ENCODE measurements at regions not wholly inside any gene's neighbourhood (a gene's known extent, or its start where the extent isn't known, plus 50 kb on each side); places are given as distances from the start of the nearest gene placed in this dataset.
"Not testable (repeated sequence)": the region's sequence is repeated elsewhere in the genome, so short reads cannot be mapped to it uniquely, and the experiment has no call there.

GRCh38 chr17:6928193-6928592, 67.7 kb upstream of the ALOX12 start:
- TF ChIP-seq, protein P1, sequence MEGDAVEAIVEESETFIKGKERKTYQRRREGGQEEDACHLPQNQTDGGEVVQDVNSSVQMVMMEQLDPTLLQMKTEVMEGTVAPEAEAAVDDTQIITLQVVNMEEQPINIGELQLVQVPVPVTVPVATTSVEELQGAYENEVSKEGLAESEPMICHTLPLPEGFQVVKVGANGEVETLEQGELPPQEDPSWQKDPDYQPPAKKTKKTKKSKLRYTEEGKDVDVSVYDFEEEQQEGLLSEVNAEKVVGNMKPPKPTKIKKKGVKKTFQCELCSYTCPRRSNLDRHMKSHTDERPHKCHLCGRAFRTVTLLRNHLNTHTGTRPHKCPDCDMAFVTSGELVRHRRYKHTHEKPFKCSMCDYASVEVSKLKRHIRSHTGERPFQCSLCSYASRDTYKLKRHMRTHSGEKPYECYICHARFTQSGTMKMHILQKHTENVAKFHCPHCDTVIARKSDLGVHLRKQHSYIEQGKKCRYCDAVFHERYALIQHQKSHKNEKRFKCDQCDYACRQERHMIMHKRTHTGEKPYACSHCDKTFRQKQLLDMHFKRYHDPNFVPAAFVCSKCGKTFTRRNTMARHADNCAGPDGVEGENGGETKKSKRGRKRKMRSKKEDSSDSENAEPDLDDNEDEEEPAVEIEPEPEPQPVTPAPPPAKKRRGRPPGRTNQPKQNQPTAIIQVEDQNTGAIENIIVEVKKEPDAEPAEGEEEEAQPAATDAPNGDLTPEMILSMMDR (conservative IDR thresholded peaks at IDR 0.05), result no peak
- peaks cover 61% of the 10 kb centered on the region for H3K27me3 Mint-ChIP-seq (ENCODE audit: low read depth)
- H3K36me3 Mint-ChIP-seq (ENCODE audit: low read depth), result no peaks in the 10 kb centered on the region
- no peaks in the 10 kb centered on the region for H3K4me1 Mint-ChIP-seq
- DNase-seq (ENCODE audit: low read depth, low spot score), result no peak
- no peak overlapping the region for H3K4me3 Mint-ChIP-seq
- no peak overlapping the region for H3K27ac Mint-ChIP-seq (ENCODE audit: unreplicated experiment)
- H3K9me3 Mint-ChIP-seq, result peaks cover 3% of the 10 kb centered on the region

DNA sequence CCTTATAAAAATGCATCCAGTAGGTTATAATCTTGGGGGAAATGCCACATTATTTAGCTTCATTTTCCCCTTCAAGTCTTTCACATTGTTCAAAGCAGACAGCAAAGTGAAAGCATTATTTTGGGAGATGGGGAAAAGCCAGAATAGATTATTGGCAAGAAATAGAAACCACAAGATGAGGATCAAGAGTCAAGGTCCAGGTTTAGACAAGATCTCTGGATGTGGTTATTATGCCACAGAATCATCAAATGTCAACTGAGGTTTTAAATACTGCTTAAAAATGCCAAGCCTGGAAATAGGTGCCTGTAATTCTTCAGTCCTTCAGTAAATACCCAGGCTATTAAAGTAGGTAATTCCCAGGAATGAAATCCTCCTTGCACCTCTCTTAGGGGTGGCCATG, 65.1 kb upstream of the ALOX12 start:
- Mint-ChIP-seq H3K4me1 (no peaks in the 10 kb centered on the region), H3K9me3 (peaks cover 8% of the 10 kb centered on the region), H3K36me3 (ENCODE audit: low read depth) (peaks cover 5% of the 10 kb centered on the region), H3K27me3 (ENCODE audit: low read depth) (peaks cover 52% of the 10 kb centered on the region), H3K4me3 (no peak overlapping the region), H3K27ac (ENCODE audit: unreplicated experiment) (no peak overlapping the region)
- TF ChIP-seq, protein P1 (conservative IDR thresholded peaks at IDR 0.05), result no peak
- no peak for DNase-seq (ENCODE audit: low read depth, low spot score)

DNA sequence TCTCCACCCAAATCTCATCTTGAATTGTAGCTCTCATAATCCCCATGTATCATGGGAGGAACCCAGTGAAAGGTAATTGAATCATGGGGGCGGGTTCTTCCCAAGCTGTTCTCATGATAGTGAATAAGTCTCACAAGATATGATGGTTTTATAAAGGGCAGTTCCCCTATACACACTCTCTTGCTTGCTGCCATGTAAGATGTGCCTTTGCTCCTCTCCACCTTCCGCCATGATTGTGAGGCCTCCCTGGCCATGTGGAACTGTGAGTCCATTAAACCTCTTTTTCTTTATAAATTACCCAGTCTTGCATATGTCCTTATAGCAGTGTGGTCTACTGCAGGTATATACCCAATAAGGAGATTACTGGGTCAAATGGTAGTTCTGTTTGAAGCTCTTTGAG, 61.3 kb upstream of the ALOX12 start:
- H3K4me1 Mint-ChIP-seq; H3K36me3 Mint-ChIP-seq (ENCODE audit: low read depth); H3K27ac Mint-ChIP-seq (ENCODE audit: unreplicated experiment); DNase-seq (ENCODE audit: low read depth, low spot score); H3K4me3 Mint-ChIP-seq; H3K9me3 Mint-ChIP-seq: not testable (repeated sequence)
- H3K27me3 Mint-ChIP-seq (ENCODE audit: low read depth), result peaks cover 18% of the 10 kb centered on the region

DNA sequence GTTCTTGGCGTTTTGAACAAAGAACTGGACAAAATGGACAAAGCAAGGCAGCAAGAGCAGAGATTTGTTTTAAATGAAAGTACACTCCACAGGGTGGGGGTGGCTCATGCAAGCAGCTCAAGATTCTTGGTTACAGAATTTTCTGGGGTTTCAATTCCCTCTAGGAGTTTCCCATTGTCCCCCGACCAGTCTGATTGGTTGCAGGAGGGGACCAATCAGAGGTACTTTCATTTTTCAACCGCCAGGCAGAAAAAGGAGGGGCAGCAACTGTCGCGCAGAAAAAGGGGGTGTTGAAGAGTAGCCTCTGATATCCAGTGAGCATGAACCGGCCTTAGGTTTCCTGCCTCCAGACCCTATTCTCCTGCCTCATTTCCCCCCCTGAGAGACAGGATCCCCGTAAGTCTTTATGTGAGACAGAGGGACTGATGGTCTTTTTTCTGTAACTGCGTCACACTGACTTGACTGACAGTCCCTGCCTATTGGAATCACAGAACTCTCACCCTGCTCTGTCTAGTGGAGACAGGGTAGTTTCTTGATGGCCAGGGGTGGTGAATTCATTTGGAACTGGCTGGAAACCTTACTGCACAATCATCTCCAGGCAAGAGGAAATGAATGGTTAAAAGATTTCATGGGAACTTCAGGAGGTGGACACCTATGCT, 59.4 kb upstream of the ALOX12 start:
- no peak for DNase-seq (ENCODE audit: low read depth, low spot score)
- H3K36me3 Mint-ChIP-seq (ENCODE audit: low read depth), result peaks cover 5% of the 10 kb centered on the region
- H3K4me1 Mint-ChIP-seq, result no peaks in the 10 kb centered on the region
- peaks cover 8% of the 10 kb centered on the region for H3K9me3 Mint-ChIP-seq
- no peak overlapping the region for H3K27ac Mint-ChIP-seq (ENCODE audit: unreplicated experiment)
- TF ChIP-seq, protein P1 (conservative IDR thresholded peaks at IDR 0.05), result no peak
- H3K27me3 Mint-ChIP-seq (ENCODE audit: low read depth), result peaks cover 2% of the 10 kb centered on the region
- no peak overlapping the region for H3K4me3 Mint-ChIP-seq

GRCh38 chr17:6938637-6939036, 57.2 kb upstream of the ALOX12 start:
- H3K27ac Mint-ChIP-seq (ENCODE audit: unreplicated experiment), result no peak overlapping the region
- no peak for DNase-seq (ENCODE audit: low read depth, low spot score)
- TF ChIP-seq, protein P1 (conservative IDR thresholded peaks at IDR 0.05), result no peak
- no peak overlapping the region for H3K4me3 Mint-ChIP-seq
- peaks cover 8% of the 10 kb centered on the region for H3K9me3 Mint-ChIP-seq
- H3K4me1 Mint-ChIP-seq, result no peaks in the 10 kb centered on the region
- peaks cover 5% of the 10 kb centered on the region for H3K36me3 Mint-ChIP-seq (ENCODE audit: low read depth)
- no peaks in the 10 kb centered on the region for H3K27me3 Mint-ChIP-seq (ENCODE audit: low read depth)

GRCh38 chr17:6940186-6940649, 55.6 kb upstream of the ALOX12 start:
- no peak overlapping the region for H3K27ac Mint-ChIP-seq (ENCODE audit: unreplicated experiment)
- no peaks in the 10 kb centered on the region for H3K4me1 Mint-ChIP-seq
- H3K27me3 Mint-ChIP-seq (ENCODE audit: low read depth), result no peaks in the 10 kb centered on the region
- no peak for DNase-seq (ENCODE audit: low read depth, low spot score)
- no peaks in the 10 kb centered on the region for H3K9me3 Mint-ChIP-seq
- TF ChIP-seq, protein P1 (conservative IDR thresholded peaks at IDR 0.05), result no peak
- H3K36me3 Mint-ChIP-seq (ENCODE audit: low read depth), result no peaks in the 10 kb centered on the region
- no peak overlapping the region for H3K4me3 Mint-ChIP-seq

Data from neural crest cell (in vitro differentiated cells).